ENCODE measurements at regions not wholly inside any gene's neighbourhood (a gene's known extent, or its start where the extent isn't known, plus 50 kb on each side); places are given as distances from the start of the nearest gene placed in this dataset.

GRCh38 chr17:77695386-77695785 lies 263.1 kb upstream of the TNRC6C start:
- no peak for DNase-seq

GRCh38 chr17:77696151-77696720 lies 262.3 kb upstream of the TNRC6C start:
- DNase-seq = no peak

GRCh38 chr17:77696721-77697460 lies 261.6 kb upstream of the TNRC6C start:
- DNase-seq = no peak

DNA sequence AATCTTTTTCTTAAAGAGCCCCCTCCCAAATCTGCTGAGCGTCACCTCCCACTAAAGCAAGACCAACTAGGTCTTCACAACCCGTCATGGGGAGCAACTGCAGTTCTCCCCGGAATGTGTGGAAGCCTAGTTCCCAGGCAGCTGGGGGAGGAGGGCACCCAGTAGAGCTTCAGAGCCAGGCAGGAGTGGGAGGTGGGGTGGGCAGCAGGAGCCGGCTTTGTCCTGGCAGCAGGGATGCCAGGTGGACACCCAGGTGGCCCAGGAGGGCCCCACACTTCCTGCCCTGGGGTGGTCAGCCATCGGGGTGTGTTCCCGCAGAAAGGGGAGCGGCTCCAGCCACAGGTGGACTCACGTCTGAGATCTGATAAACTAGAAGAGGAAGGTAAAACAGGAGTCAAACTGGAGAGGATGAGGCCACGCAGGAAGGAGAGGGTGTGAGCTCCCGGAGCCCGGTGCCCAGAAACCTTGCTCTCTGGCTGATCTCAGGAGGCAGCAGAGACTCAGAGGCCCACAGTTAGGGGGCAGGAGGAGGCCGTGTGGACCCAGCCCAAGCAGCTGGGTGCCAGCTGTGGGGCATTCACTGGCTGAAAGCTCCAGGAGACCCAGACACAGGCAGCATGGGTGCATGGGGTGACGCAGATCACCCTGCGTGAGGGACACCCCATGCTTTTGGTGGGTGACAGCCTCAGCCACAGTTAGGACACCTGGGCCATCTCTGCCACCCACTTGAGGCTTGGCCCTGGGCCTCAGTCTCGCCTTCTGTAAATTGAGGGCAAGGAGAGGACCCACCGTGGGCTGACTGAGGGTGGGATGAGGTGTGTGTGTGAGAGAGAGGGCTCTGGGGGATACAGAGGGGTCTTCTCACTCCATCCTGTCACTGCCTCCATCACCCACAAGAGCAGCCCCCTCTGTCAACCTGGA lies 260.8 kb upstream of the TNRC6C start:
- no peak for DNase-seq

- DNase-seq = no peak
Measured at GRCh38 chr17:77698903-77699623, 259.4 kb upstream of the TNRC6C start.

- no peak for DNase-seq
Measured at GRCh38 chr17:77700165-77700881, 258.2 kb upstream of the TNRC6C start.

DNA sequence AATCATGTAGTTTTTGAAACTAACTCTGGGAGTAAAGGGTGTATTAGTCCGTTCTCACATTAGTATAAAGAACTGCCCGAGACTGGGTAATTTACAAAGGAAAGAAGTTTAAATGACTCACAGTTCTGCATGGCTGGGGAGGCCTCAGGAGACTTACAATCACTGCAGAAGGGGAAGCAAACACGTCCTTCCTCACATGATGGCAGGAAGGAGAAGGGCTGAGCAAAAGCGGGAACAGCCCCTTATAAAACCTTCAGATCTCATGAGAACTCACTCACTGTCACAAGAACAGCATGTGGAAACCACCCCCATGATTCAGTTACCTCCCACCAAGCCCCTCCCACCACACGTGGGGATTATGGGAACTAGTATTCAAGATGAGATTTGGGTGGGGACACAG lies 256.5 kb upstream of the TNRC6C start:
- no peak for DNase-seq

- no peak for DNase-seq
Measured at GRCh38 chr17:77704048-77704815, 254.3 kb upstream of the TNRC6C start.

- no peak for DNase-seq
Measured at GRCh38 chr17:77706938-77707337, 251.6 kb upstream of the TNRC6C start.

GRCh38 chr17:77707546-77707945 lies 251.0 kb upstream of the TNRC6C start:
- no peak for DNase-seq

DNA sequence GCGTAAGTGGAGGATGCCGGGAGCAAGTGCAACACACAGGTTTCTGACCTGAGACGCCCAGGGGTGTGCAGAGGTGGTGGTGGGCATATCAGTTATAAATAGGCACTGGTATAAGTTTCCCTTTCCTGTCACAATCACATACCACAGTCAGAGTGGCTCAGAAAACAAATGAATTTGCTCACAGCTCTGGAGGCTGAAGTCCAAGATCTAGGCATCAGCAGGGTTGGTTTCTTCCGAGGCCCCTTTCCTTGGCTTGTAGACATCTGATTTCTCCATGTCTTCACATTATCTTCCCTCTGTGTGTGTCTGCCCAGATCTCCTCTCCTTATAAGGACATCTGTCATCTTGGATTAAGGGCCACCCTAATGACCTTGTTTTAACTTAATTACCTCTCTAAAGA lies 250.5 kb upstream of the TNRC6C start:
- DNase-seq = no peak

DNA sequence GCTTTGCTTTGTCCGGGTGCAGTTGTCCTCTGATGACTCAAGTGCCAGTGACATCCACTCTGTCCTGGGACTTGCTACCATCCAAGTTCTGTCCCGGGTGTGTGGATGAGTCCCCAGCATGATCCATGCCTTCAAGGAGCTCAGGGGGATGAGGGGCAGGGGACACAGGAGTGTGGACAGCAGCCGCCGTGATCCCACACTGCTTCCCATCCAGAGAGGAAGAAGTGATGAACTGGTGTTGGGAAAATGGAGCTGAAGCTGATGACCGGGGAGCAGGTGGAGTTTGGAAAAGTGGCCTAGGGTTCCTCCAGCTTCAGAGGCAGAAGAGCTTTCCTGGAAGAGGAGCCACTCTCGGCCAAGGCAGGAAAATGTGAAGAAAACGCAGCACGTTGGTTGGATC lies 249.6 kb upstream of the TNRC6C start:
- no peak for DNase-seq

- no peak for DNase-seq
Measured at GRCh38 chr17:77709594-77709993, 248.9 kb upstream of the TNRC6C start.

GRCh38 chr17:77712578-77712977 lies 245.9 kb upstream of the TNRC6C start:
- DNase-seq = no peak

- no peak for DNase-seq
Measured at GRCh38 chr17:77716289-77716926, 242.1 kb upstream of the TNRC6C start.

- no peak for DNase-seq
Measured at GRCh38 chr17:77717941-77718668, 240.4 kb upstream of the TNRC6C start.

DNA sequence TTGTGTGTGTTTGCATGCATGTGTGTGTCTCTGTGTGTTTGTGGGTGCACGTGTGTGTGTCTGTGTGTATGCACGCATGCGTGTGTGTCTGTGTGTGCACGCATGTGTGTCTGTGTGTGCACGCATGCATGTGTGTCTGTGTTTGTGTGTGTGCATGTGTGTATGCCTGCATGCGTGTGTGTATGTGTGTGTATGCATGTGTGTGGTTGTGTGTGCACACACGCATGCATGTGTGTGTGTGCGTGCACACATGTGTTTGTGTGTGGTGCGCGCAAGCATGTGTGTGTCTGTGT lies 239.9 kb upstream of the TNRC6C start:
- no peak for DNase-seq

DNA sequence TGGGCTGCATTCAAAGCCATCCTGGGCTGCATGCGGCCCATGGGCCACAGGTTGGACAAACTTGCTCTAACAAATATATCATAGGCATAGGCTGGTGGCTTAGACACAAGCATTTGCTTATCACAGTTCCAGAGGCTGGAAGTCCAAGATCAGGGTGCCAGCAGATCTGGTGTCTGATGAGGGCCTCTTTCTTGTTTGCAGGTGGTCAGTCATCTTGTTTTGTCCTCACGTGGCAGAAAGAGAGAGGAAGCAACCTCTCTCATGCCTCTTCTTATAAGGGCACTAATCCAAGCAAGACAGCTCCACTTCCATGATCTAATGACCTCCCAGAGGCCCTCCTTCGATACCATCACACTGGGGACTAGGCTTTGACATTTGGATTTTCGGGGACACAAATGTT lies 238.7 kb upstream of the TNRC6C start:
- DNase-seq = no peak

GRCh38 chr17:77720946-77721845 lies 237.3 kb upstream of the TNRC6C start:
- no peak for DNase-seq

GRCh38 chr17:77721846-77722160 lies 236.7 kb upstream of the TNRC6C start:
- no peak for DNase-seq

Data from NCI-H226 (cell line).